ENCODE measurements at regions not wholly inside any gene's neighbourhood (a gene's known extent, or its start where the extent isn't known, plus 50 kb on each side); places are given as distances from the start of the nearest gene placed in this dataset.

DNA sequence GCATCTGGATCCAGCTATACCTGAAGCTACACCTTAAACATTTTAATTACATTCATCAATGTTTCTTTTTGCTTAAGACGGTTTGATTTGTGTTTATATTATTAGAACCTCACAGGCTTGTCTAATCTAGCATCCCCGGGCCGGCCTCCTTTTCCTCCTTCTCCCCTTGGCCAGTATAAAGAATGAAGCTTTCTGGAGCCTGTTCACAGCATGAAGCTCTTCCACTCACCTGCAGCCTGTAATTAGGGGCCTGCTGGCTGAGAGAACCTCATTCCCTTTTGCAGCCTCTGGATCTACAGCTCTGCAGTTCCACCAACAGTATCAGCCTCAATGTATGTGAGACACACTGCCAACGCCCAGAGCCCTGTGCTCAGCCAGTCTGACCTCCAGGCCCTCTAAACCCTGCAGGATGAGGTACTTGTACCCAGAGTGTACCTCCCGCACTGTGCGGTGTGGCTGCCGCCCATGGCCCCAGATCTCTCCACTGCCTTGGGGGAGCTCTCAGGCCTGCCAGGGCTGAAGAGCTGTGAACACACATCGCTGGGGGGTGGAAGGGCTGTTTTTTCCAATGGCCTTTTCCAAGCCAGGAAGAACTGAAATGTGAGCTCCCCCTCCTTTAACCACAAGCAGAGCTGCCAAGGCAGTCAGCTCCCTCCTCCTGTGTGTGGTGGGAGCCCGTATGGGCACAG, 114.7 kb upstream of the ALDH1A3 start:
- Mint-ChIP-seq H3K4me3 (ENCODE audit: unreplicated experiment) (no peak overlapping the region), H3K36me3 (ENCODE audit: low read depth, unreplicated experiment) (no peaks in the 10 kb centered on the region), H3K27ac (ENCODE audit: unreplicated experiment) (no peak overlapping the region), H3K9me3 (ENCODE audit: unreplicated experiment) (no peaks in the 10 kb centered on the region), H3K4me1 (ENCODE audit: low read depth, unreplicated experiment) (peaks cover 4% of the 10 kb centered on the region), H3K27me3 (ENCODE audit: low read depth, unreplicated experiment) (peaks cover 30% of the 10 kb centered on the region)
- no peaks in the 10 kb centered on the region for H3K27me3 ChIP-seq (ENCODE audit: insufficient read depth, low read length)
- H2AFZ ChIP-seq (ENCODE audit: low read depth, low read length) = peak overlapping the region; percentile 55
- peak; percentile 93 for DNase-seq (ENCODE audit: low read depth)
- no peak overlapping the region for H3K9ac ChIP-seq (ENCODE audit: low read length)
- no peaks in the 10 kb centered on the region for H4K20me1 ChIP-seq (ENCODE audit: insufficient read depth, low read length)
- H3K4me2 ChIP-seq (ENCODE audit: low read length) = peak overlapping the region; percentile 58
- H3K27ac ChIP-seq (ENCODE audit: low read depth, low read length) = no peak overlapping the region
- no peaks in the 10 kb centered on the region for H3K79me2 ChIP-seq (ENCODE audit: insufficient read depth, low read length)
- peaks cover 11% of the 10 kb centered on the region for H3K4me1 ChIP-seq (ENCODE audit: insufficient read depth, low read length)
- FAIRE-seq = no peak
- H3K9me3 ChIP-seq (ENCODE audit: insufficient read depth, low read depth, low read length) = no peaks in the 10 kb centered on the region
- H3K36me3 ChIP-seq (ENCODE audit: insufficient read depth, low read length) = no peaks in the 10 kb centered on the region
- H3K4me3 ChIP-seq (ENCODE audit: insufficient read depth, low read depth, low read length) = no peak overlapping the region
- TF ChIP-seq EZH2 (IDR thresholded peaks at IDR 0.05; ENCODE audit: insufficient read depth, low read length) = no peak
- TF ChIP-seq, protein P1, sequence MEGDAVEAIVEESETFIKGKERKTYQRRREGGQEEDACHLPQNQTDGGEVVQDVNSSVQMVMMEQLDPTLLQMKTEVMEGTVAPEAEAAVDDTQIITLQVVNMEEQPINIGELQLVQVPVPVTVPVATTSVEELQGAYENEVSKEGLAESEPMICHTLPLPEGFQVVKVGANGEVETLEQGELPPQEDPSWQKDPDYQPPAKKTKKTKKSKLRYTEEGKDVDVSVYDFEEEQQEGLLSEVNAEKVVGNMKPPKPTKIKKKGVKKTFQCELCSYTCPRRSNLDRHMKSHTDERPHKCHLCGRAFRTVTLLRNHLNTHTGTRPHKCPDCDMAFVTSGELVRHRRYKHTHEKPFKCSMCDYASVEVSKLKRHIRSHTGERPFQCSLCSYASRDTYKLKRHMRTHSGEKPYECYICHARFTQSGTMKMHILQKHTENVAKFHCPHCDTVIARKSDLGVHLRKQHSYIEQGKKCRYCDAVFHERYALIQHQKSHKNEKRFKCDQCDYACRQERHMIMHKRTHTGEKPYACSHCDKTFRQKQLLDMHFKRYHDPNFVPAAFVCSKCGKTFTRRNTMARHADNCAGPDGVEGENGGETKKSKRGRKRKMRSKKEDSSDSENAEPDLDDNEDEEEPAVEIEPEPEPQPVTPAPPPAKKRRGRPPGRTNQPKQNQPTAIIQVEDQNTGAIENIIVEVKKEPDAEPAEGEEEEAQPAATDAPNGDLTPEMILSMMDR (IDR thresholded peaks at IDR 0.05; ENCODE audit: insufficient read depth, low read depth, low read length) = no peak

DNA sequence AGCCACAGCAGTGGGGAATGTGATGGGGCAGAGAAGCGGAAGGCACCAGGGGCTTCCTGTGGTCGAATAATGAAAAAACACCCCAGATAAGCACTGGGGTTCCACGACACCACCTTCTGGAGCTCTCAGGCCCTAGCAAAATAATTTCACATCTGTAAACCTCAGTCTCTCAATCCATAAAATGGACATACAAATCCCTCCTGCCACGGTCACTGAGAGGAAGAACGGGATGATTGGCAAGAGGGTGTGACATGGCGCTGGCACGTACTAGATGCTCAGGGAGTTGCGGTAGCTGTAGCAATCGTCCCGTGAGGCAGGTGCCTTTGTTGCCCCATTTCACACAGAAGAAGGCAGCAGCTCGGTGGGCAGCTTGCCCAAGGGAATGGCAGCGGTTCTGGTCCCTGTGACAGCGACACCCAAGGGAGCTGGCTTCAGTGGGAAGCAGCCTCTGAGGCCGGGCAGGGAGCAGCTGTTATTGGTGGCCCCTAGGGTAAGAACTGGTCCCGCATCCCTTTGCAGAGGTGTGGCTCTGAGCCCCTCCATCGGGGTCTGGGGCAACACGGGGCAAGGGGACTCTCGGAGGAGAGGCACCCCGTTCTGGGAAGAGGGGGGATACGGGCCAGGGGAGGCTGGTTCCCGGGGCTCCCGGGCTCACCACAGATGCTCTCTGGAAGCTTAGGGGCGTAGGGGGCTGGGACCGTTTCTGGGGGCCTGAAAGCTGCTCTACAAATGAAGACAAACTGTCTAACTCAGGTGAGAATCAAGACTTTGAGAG, 114.0 kb upstream of the ALDH1A3 start:
- Histone ChIP-seq H3K27ac (ENCODE audit: low read depth, low read length) (no peak overlapping the region), H3K4me2 (ENCODE audit: low read length) (peak overlapping the region; percentile 58)

More for the DNA sequence above, 114.0 kb upstream of the ALDH1A3 start:
- H3K36me3 Mint-ChIP-seq (ENCODE audit: low read depth, unreplicated experiment) = no peaks in the 10 kb centered on the region
- Histone ChIP-seq H3K4me1 (ENCODE audit: insufficient read depth, low read length) (peaks cover 8% of the 10 kb centered on the region), H3K9ac (ENCODE audit: low read length) (no peak overlapping the region), H3K9me3 (ENCODE audit: insufficient read depth, low read depth, low read length) (no peaks in the 10 kb centered on the region), H3K27me3 (ENCODE audit: insufficient read depth, low read length) (no peaks in the 10 kb centered on the region), H2AFZ (ENCODE audit: low read depth, low read length) (peak overlapping the region; percentile 54), H3K4me3 (ENCODE audit: insufficient read depth, low read depth, low read length) (no peak overlapping the region), H4K20me1 (ENCODE audit: insufficient read depth, low read length) (no peaks in the 10 kb centered on the region), H3K79me2 (ENCODE audit: insufficient read depth, low read length) (no peaks in the 10 kb centered on the region), H3K36me3 (ENCODE audit: insufficient read depth, low read length) (no peaks in the 10 kb centered on the region)
- H3K27ac Mint-ChIP-seq (ENCODE audit: unreplicated experiment) = no peak overlapping the region
- no peak for DNase-seq (ENCODE audit: low read depth)
- no peaks in the 10 kb centered on the region for H3K9me3 Mint-ChIP-seq (ENCODE audit: unreplicated experiment)
- FAIRE-seq = no peak
- TF ChIP-seq, protein P1 (IDR thresholded peaks at IDR 0.05; ENCODE audit: insufficient read depth, low read depth, low read length) = no peak
- no peak for TF ChIP-seq EZH2 (IDR thresholded peaks at IDR 0.05; ENCODE audit: insufficient read depth, low read length)
- H3K4me3 Mint-ChIP-seq (ENCODE audit: unreplicated experiment) = no peak overlapping the region
- peaks cover 30% of the 10 kb centered on the region for H3K27me3 Mint-ChIP-seq (ENCODE audit: low read depth, unreplicated experiment)
- H3K4me1 Mint-ChIP-seq (ENCODE audit: low read depth, unreplicated experiment) = peaks cover 4% of the 10 kb centered on the region
